Testis (tissue), 2 donors: ENCODE measurements at regions not wholly inside any gene's neighbourhood (a gene's known extent, or its start where the extent isn't known, plus 50 kb on each side); places are given as distances from the start of the nearest gene placed in this dataset.

Source experiments
- POLR2A ChIP-seq: fragments of 450-650 bp; IDR thresholded peaks from one replicate; pipeline ENCODE4 v1.6.1; 2017; ENCODE audit warnings: antibody characterized with exemption, mild to moderate bottlenecking, moderate library complexity
- TF ChIP-seq, protein P1 (sequence below), 3 experiments: fragments of 450-650 bp in 2 of 3; fragments of 200-600 bp in 1 of 3; sonication (generic) in 1 of 3; IDR thresholded peaks; one replicate each; pipeline ENCODE4 v1.5.1; 2016 to 2019; ENCODE audit warnings: antibody characterized with exemption in 3 of 3, mild to moderate bottlenecking in 2 of 3, moderate library complexity in 1 of 3

DNA sequence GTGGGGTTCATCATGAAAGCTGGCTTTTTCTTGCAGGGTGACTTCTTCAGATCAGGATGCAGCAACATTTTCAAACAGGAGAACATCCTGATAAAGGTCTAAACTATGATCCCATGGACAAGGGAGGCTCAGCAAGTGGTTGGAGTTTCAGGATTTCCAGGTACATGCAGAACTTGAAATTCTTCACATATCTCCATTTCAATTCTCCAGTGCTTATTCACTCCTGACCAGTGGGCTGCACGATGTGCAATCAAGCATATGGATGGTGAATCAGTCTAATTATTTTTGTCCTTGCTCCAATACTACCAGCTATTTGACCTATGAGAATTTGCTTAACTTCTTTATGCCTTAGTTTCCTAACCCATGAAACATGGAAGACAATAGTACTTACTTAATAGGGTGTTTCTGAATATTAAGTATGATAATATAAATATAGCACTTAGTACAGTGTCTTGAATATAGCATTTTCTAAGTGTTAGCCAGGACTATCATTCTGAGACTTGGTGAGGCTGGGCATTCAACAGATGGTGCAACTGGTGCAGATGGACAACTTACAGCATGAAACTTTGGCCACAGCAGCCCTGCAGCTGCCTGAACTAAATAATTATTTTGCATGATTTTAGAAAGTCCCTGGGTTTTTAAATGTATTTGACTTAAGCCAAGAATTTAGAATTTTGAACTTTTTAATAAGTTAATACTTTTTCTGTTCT, 92.4 kb downstream of the HPGD start:
- TF ChIP-seq, protein P1, sequence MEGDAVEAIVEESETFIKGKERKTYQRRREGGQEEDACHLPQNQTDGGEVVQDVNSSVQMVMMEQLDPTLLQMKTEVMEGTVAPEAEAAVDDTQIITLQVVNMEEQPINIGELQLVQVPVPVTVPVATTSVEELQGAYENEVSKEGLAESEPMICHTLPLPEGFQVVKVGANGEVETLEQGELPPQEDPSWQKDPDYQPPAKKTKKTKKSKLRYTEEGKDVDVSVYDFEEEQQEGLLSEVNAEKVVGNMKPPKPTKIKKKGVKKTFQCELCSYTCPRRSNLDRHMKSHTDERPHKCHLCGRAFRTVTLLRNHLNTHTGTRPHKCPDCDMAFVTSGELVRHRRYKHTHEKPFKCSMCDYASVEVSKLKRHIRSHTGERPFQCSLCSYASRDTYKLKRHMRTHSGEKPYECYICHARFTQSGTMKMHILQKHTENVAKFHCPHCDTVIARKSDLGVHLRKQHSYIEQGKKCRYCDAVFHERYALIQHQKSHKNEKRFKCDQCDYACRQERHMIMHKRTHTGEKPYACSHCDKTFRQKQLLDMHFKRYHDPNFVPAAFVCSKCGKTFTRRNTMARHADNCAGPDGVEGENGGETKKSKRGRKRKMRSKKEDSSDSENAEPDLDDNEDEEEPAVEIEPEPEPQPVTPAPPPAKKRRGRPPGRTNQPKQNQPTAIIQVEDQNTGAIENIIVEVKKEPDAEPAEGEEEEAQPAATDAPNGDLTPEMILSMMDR (IDR thresholded peaks at IDR 0.05) = no peak
- no peak for TF ChIP-seq POLR2A
